HuH-7 (cell line): ENCODE measurements at regions not wholly inside any gene's neighbourhood (a gene's known extent, or its start where the extent isn't known, plus 50 kb on each side); places are given as distances from the start of the nearest gene placed in this dataset.
A peak's percentile ranks its signal among the peaks of the same experiment; 100 is the strongest.

Experiments used
- DNase-seq: peaks from one replicate; pipeline ENCODE4 v3.0.0; 2011; ENCODE audit warnings: low spot score

- no peak for DNase-seq
Observed at GRCh38 chr14:96727980-96728717, 69.0 kb upstream of the VRK1 start.

- no peak for DNase-seq
Observed at GRCh38 chr14:96729889-96730288, 67.3 kb upstream of the VRK1 start.

- no peak for DNase-seq
Observed at GRCh38 chr14:96730386-96730785, 66.8 kb upstream of the VRK1 start.

- no peak for DNase-seq
Observed at GRCh38 chr14:96734076-96734622, 63.0 kb upstream of the VRK1 start.

GRCh38 chr14:96735526-96735925 is 61.7 kb upstream of the VRK1 start:
- DNase-seq, result no peak

- no peak for DNase-seq
Observed at GRCh38 chr14:96736439-96736838, 60.7 kb upstream of the VRK1 start.

- DNase-seq, result no peak
Observed at GRCh38 chr14:96737881-96738280, 59.3 kb upstream of the VRK1 start.

- DNase-seq, result no peak
Observed at GRCh38 chr14:96739200-96739910, 57.8 kb upstream of the VRK1 start.

- peak; percentile 59 for DNase-seq
Observed at GRCh38 chr14:96741151-96741977, 55.8 kb upstream of the VRK1 start.

GRCh38 chr14:96744262-96744661 is 52.9 kb upstream of the VRK1 start:
- no peak for DNase-seq

- no peak for DNase-seq
Observed at GRCh38 chr14:96745500-96746051, 51.6 kb upstream of the VRK1 start.

GRCh38 chr14:96746101-96746500 is 51.1 kb upstream of the VRK1 start:
- DNase-seq, result no peak

GRCh38 chr14:96747006-96747405 is 50.2 kb upstream of the VRK1 start:
- DNase-seq, result no peak
